ENCODE measurements at regions not wholly inside any gene's neighbourhood (a gene's known extent, or its start where the extent isn't known, plus 50 kb on each side); places are given as distances from the start of the nearest gene placed in this dataset.
A peak's percentile ranks its signal among the peaks of the same experiment; 100 is the strongest.

GRCh38 chr4:106810122-106810521 lies 226.0 kb downstream of the DKK2 start:
- Mint-ChIP-seq H3K4me3 (no peak overlapping the region), H3K27me3 (no peaks in the 10 kb centered on the region), H3K36me3 (no peaks in the 10 kb centered on the region), H3K4me1 (ENCODE audit: unreplicated experiment) (no peaks in the 10 kb centered on the region), H3K9me3 (no peaks in the 10 kb centered on the region), H3K27ac (no peak overlapping the region)
- no peak for TF ChIP-seq CTCF (conservative IDR thresholded peaks at IDR 0.05)
- no peak for DNase-seq (ENCODE audit: extremely low spot score, unreplicated experiment)

- peak; percentile 51 for TF ChIP-seq CTCF (conservative IDR thresholded peaks at IDR 0.05)
- no peaks in the 10 kb centered on the region for H3K9me3 Mint-ChIP-seq
- no peak for DNase-seq (ENCODE audit: extremely low spot score, unreplicated experiment)
Measured at GRCh38 chr4:106809076-106809475, 227.0 kb downstream of the DKK2 start.

GRCh38 chr4:106806158-106806797 lies 229.8 kb downstream of the DKK2 start:
- DNase-seq (ENCODE audit: extremely low spot score, unreplicated experiment), result no peak
- Mint-ChIP-seq H3K27me3 (no peaks in the 10 kb centered on the region), H3K27ac (no peak overlapping the region), H3K9me3 (no peaks in the 10 kb centered on the region), H3K4me1 (ENCODE audit: unreplicated experiment) (peaks cover 5% of the 10 kb centered on the region), H3K4me3 (no peak overlapping the region), H3K36me3 (no peaks in the 10 kb centered on the region)
- no peak for TF ChIP-seq CTCF (conservative IDR thresholded peaks at IDR 0.05)

More at GRCh38 chr4:106809076-106809475, 227.0 kb downstream of the DKK2 start:
- Mint-ChIP-seq H3K36me3 (no peaks in the 10 kb centered on the region), H3K4me1 (ENCODE audit: unreplicated experiment) (no peaks in the 10 kb centered on the region), H3K4me3 (no peak overlapping the region), H3K27ac (no peak overlapping the region), H3K27me3 (no peaks in the 10 kb centered on the region)

- no peaks in the 10 kb centered on the region for H3K27me3 Mint-ChIP-seq
- H3K9me3 Mint-ChIP-seq, result no peaks in the 10 kb centered on the region
- H3K27ac Mint-ChIP-seq, result no peak overlapping the region
- no peak for DNase-seq (ENCODE audit: extremely low spot score, unreplicated experiment)
- peaks cover 5% of the 10 kb centered on the region for H3K4me1 Mint-ChIP-seq (ENCODE audit: unreplicated experiment)
- H3K4me3 Mint-ChIP-seq, result no peak overlapping the region
- no peak for TF ChIP-seq CTCF (conservative IDR thresholded peaks at IDR 0.05)
- H3K36me3 Mint-ChIP-seq, result no peaks in the 10 kb centered on the region
Measured at GRCh38 chr4:106803083-106803482, 233.0 kb downstream of the DKK2 start.

GRCh38 chr4:106801386-106801785 lies 234.7 kb downstream of the DKK2 start:
- Mint-ChIP-seq H3K9me3 (no peaks in the 10 kb centered on the region), H3K27ac (no peak overlapping the region), H3K4me3 (no peak overlapping the region), H3K36me3 (no peaks in the 10 kb centered on the region), H3K4me1 (ENCODE audit: unreplicated experiment) (peaks cover 5% of the 10 kb centered on the region), H3K27me3 (no peaks in the 10 kb centered on the region)
- TF ChIP-seq CTCF (conservative IDR thresholded peaks at IDR 0.05), result no peak
- DNase-seq (ENCODE audit: extremely low spot score, unreplicated experiment), result no peak

- H3K4me3 Mint-ChIP-seq, result no peak overlapping the region
- no peaks in the 10 kb centered on the region for H3K36me3 Mint-ChIP-seq
- H3K27me3 Mint-ChIP-seq, result no peaks in the 10 kb centered on the region
- H3K9me3 Mint-ChIP-seq, result peaks cover 5% of the 10 kb centered on the region
- H3K27ac Mint-ChIP-seq, result no peak overlapping the region
- H3K4me1 Mint-ChIP-seq (ENCODE audit: unreplicated experiment), result no peaks in the 10 kb centered on the region
- DNase-seq (ENCODE audit: extremely low spot score, unreplicated experiment), result no peak
- no peak for TF ChIP-seq CTCF (conservative IDR thresholded peaks at IDR 0.05)
Measured at GRCh38 chr4:106796876-106797275, 239.2 kb downstream of the DKK2 start.

All from type B pancreatic cell (in vitro differentiated cells).